GM23338 (cell line): ENCODE measurements at regions not wholly inside any gene's neighbourhood (a gene's known extent, or its start where the extent isn't known, plus 50 kb on each side); places are given as distances from the start of the nearest gene placed in this dataset.

ENCODE experiments used
- CREB1 ChIP-seq: fragments of 250-450 bp; sonication (Bioruptor Pico); IDR thresholded peaks from 2 replicates; pipeline ENCODE4 v1.5.0; 2020; ENCODE audit warnings: low read depth, mild to moderate bottlenecking, moderate library complexity
- CTCF ChIP-seq, 2 experiments: fragments of 200-600 bp in 1 of 2; sonication (generic) in 1 of 2; conservative IDR thresholded peaks; 2 replicates each; pipeline versions ENCODE4 v1.5.1 to v1.6.1; 2016 to 2017; ENCODE audit warnings: antibody characterized with exemption in 2 of 2, low read depth in 2 of 2, mild to moderate bottlenecking in 2 of 2, moderate library complexity in 1 of 2
- ETS1 ChIP-seq: IDR thresholded peaks from 2 replicates; pipeline ENCODE4 v1.6.1; 2016; ENCODE audit warnings: antibody characterized with exemption
- EZH2 ChIP-seq: fragments of 200-600 bp; sonication (generic); IDR thresholded peaks from one replicate; pipeline ENCODE4 v1.8.0; 2017; ENCODE audit warnings: antibody characterized with exemption, mild to moderate bottlenecking, low read depth; ENCODE audit not compliant: unreplicated experiment
- EZH2phosphoT487 ChIP-seq: fragments of 200-600 bp; sonication (generic); IDR thresholded peaks from one replicate; pipeline ENCODE4 v1.8.1; 2018; ENCODE audit warnings: antibody characterized with exemption; ENCODE audit not compliant: unreplicated experiment
- JUNB ChIP-seq: IDR thresholded peaks from one replicate; pipeline ENCODE4 v1.6.1; 2016; ENCODE audit warnings: antibody characterized with exemption; ENCODE audit not compliant: unreplicated experiment
- NANOG ChIP-seq: IDR thresholded peaks from 2 replicates; pipeline ENCODE4 v1.6.1; 2016; ENCODE audit warnings: antibody characterized with exemption, borderline replicate concordance
- POLR2AphosphoS5 ChIP-seq: IDR thresholded peaks from 2 replicates; pipeline ENCODE4 v1.6.1; 2016; ENCODE audit warnings: antibody characterized with exemption, low read depth
- REST ChIP-seq: IDR thresholded peaks from one replicate; pipeline ENCODE4 v1.6.1; 2018; ENCODE audit warnings: antibody characterized with exemption; ENCODE audit not compliant: unreplicated experiment
- STAT1 ChIP-seq: IDR thresholded peaks from one replicate; pipeline ENCODE4 v1.6.1; 2016; ENCODE audit warnings: antibody characterized with exemption; ENCODE audit not compliant: unreplicated experiment
- ZNF114 ChIP-seq: fragments of 250-450 bp; sonication (Bioruptor Pico); IDR thresholded peaks from 2 replicates; pipeline ENCODE4 v1.5.0; 2020; ENCODE audit warnings: mild to moderate bottlenecking, moderate library complexity
- ZNF331 ChIP-seq: fragments of 250-450 bp; sonication (Bioruptor Pico); IDR thresholded peaks from 2 replicates; pipeline ENCODE4 v1.5.0; 2020; ENCODE audit warnings: low read depth, mild to moderate bottlenecking, moderate library complexity
- ZNF462 ChIP-seq: fragments of 250-450 bp; sonication (Bioruptor Pico); IDR thresholded peaks from 2 replicates; pipeline ENCODE4 v1.5.0; 2020; ENCODE audit warnings: mild to moderate bottlenecking, moderate library complexity

GRCh38 chr7:1372671-1373379 lies 86.4 kb downstream of the MICALL2 start:
- TF ChIP-seq POLR2AphosphoS5: no peak
- TF ChIP-seq CTCF (conservative IDR thresholded peaks at IDR 0.05; ENCODE audit: low read depth in 2 of 2): no peak
- TF ChIP-seq JUNB: no peak
- no peak for TF ChIP-seq ETS1
- no peak for TF ChIP-seq ZNF331 (CRISPR knock-in tag)
- TF ChIP-seq EZH2phosphoT487: no peak
- no peak for TF ChIP-seq EZH2
- TF ChIP-seq REST: no peak
- TF ChIP-seq CREB1: no peak
- no peak for TF ChIP-seq NANOG
- no peak for TF ChIP-seq ZNF114 (CRISPR knock-in tag)
- no peak for TF ChIP-seq STAT1
- TF ChIP-seq ZNF462: no peak
